ENCODE measurements at regions not wholly inside any gene's neighbourhood (a gene's known extent, or its start where the extent isn't known, plus 50 kb on each side); places are given as distances from the start of the nearest gene placed in this dataset.

DNA sequence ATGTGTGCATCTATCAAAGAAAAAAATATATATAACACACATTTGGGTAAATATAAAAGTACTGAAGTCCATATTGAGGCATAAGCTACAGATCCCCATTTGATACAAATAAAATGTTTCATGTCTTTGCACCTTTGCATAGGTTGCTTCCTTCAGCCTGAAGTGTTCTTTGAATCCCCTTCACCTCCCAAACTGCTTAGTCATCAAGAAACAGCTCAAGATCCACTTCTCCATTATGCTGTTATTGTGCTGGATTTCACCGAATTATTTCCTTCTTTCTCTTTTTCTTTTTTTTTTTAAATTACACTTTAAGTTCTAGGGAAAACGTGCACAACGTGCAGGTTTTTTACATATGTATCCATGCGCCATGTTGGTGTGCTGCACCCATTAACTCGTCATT lies 419.1 kb downstream of the ENC1 start (continued):
- TF ChIP-seq, protein P1, sequence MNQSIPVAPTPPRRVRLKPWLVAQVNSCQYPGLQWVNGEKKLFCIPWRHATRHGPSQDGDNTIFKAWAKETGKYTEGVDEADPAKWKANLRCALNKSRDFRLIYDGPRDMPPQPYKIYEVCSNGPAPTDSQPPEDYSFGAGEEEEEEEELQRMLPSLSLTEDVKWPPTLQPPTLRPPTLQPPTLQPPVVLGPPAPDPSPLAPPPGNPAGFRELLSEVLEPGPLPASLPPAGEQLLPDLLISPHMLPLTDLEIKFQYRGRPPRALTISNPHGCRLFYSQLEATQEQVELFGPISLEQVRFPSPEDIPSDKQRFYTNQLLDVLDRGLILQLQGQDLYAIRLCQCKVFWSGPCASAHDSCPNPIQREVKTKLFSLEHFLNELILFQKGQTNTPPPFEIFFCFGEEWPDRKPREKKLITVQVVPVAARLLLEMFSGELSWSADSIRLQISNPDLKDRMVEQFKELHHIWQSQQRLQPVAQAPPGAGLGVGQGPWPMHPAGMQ (IDR thresholded peaks at IDR 0.05; ENCODE audit: borderline replicate concordance), result no peak
- TF ChIP-seq ZNF592 (IDR thresholded peaks at IDR 0.05) (no peak), IKZF2 (IDR thresholded peaks at IDR 0.05) (no peak), ZNF274 (IDR thresholded peaks at IDR 0.05; ENCODE audit: insufficient read depth, insufficient read length) (no peak), RUNX3 (IDR thresholded peaks at IDR 0.05; ENCODE audit: low read length) (no peak), NFXL1 (IDR thresholded peaks at IDR 0.05; ENCODE audit: borderline replicate concordance) (no peak), PAX5 (IDR thresholded peaks at IDR 0.05; ENCODE audit: borderline replicate concordance, low read depth, low read length) (no peak), MTA2 (IDR thresholded peaks at IDR 0.05; ENCODE audit: low read depth) (no peak)

GRCh38 chr5:74216012-74216411 lies 424.5 kb downstream of the ENC1 start:
- no peak overlapping the region for H3K9ac ChIP-seq (ENCODE audit: control insufficient read depth, insufficient read depth, low read length)
- H3K36me3 ChIP-seq (ENCODE audit: control insufficient read depth in 2 of 2, insufficient read depth in 2 of 2, low read length in 1 of 2), result no peaks in the 10 kb centered on the region
- SMC1A ChIA-PET (ENCODE audit: uncharacterized antibody, unreplicated experiment), result interaction anchor here (0.8 kb wide), 1 partner anchor 383 kb away, joined by 3 read pairs; no protein-coding TSS in a partner anchor
- H2AFZ ChIP-seq (ENCODE audit: control insufficient read depth, low read depth, low read length), result no peak overlapping the region
- RAD21 ChIA-PET (ENCODE audit: unreplicated experiment), result no interaction called here
- H4K20me1 ChIP-seq (ENCODE audit: control insufficient read depth, insufficient read depth), result no peaks in the 10 kb centered on the region
- ATAC-seq (no peak), FAIRE-seq (no peak), DNase-seq (ENCODE audit: low read depth, low spot score) (no peak)
- no peak overlapping the region for H3K4me2 ChIP-seq (ENCODE audit: control insufficient read depth, insufficient read depth)
- 0% methylated on average over 1 of the region's 1 CpG for WGBS (ENCODE audit: insufficient coverage, insufficient replicate concordance, low lambda C conversion rate, missing lambda C conversion rate)
- no peaks in the 10 kb centered on the region for H3K4me1 ChIP-seq (ENCODE audit: control insufficient read depth, insufficient read depth, low read length)
- intact Hi-C loops (cut with micrococcal nuclease; ENCODE audit: unreplicated experiment) (no loop called here), in situ Hi-C loops (cut with MboI) (no loop called here)
- CTCF ChIA-PET, result interaction anchor here (1.1 kb wide), 1 partner anchor 11 kb away, joined by 3 read pairs; no protein-coding TSS in a partner anchor
- POLR2A ChIA-PET, result no interaction called here
- H3K4me3 ChIP-seq, result no peak overlapping the region
- no TSS peak for BruUV-seq (replicated peaks)
- H3K27me3 ChIP-seq (replicated peaks in 1 of 2; ENCODE audit: control insufficient read depth in 2 of 2, insufficient read depth in 2 of 2, low read length in 1 of 2), result no peaks in the 10 kb centered on the region
- no peak overlapping the region for H3K27ac ChIP-seq (ENCODE audit: control insufficient read depth, insufficient read depth)
- no peaks in the 10 kb centered on the region; the same call in 2 of the 3 replicates for H3K9me3 ChIP-seq (replicated peaks; ENCODE audit: control insufficient read depth, insufficient read depth, low read length)
- no peaks in the 10 kb centered on the region for H3K79me2 ChIP-seq (ENCODE audit: control insufficient read depth, insufficient read depth, low read length)
- TF ChIP-seq SREBF2 (IDR thresholded peaks at IDR 0.05; ENCODE audit: low read length) (no peak), CEBPB (IDR thresholded peaks at IDR 0.05; ENCODE audit: borderline replicate concordance in 1 of 2, low read depth in 2 of 2, low read length in 2 of 2) (no peak), PAX8 (IDR thresholded peaks at IDR 0.05) (no peak), CHD4 (IDR thresholded peaks at IDR 0.05) (no peak), CBX5 (IDR thresholded peaks at IDR 0.05; ENCODE audit: low read depth) (no peak), RAD21 (IDR thresholded peaks at IDR 0.05; ENCODE audit: insufficient read depth, low read depth, low read length) (no peak), HDGF (IDR thresholded peaks at IDR 0.05) (no peak), MTA2 (IDR thresholded peaks at IDR 0.05; ENCODE audit: low read depth) (no peak), EGR1 (IDR thresholded peaks at IDR 0.05; ENCODE audit: borderline replicate concordance in 1 of 2, low read depth in 2 of 2, low read length in 2 of 2) (no peak), GATAD2B (conservative IDR thresholded peaks at IDR 0.05; ENCODE audit: low read depth) (no peak)
